ENCODE measurements at regions not wholly inside any gene's neighbourhood (a gene's known extent, or its start where the extent isn't known, plus 50 kb on each side); places are given as distances from the start of the nearest gene placed in this dataset.

DNA sequence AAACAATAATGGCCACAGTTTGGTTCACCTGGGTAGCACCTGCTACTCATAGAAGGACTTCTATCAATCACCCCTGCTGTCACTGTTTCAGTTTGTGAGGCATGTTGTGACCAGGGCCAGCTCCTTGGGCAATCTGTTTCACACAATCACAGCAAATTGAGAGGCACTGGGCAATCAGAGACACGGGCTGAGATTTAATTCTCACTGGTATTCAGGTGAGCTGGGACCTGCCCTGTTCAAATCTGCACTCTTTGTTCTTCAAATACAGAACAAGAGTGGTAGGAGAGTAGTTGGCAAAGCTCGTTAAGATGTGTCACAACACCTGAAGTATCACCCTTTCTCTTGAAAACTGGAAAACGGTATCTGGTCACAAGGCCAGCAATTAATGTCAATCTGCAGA, 57.8 kb upstream of the NAP1L1 start:
- no peak for TF ChIP-seq POLR2AphosphoS5 (IDR thresholded peaks at IDR 0.05; ENCODE audit: borderline replicate concordance, low read depth, low read length)
- no peak for TF ChIP-seq EZH2 (IDR thresholded peaks at IDR 0.05)
